SKM-1 treated with dmso at 0.1 percent for 144 hours (cell line): ENCODE measurements at regions not wholly inside any gene's neighbourhood (a gene's known extent, or its start where the extent isn't known, plus 50 kb on each side); places are given as distances from the start of the nearest gene placed in this dataset.

Experiments used
- DNase-seq: peaks from one replicate; lab custom pipeline; 2025; ENCODE audit not compliant: unreplicated experiment; lab: John Stamatoyannopoulos, UW

DNA sequence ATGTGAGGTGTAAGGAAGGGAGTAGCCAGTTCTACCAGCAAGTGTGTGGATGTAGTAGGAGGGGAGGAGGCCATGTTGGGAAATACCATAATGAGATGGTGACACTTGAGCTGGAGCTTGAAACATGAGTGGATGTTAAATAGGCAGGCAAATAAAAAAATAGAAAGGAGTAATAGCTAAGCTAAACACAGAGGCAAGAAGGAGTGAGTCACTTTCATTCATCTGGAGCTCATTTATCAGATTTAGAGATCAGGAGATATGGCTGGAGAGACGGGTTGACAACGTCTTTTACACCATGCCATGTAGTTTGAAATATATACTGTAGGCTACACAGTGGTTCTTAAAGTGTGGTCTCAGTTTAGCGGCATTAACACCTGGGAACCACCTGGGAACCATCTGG lies 390.5 kb downstream of the DIPK2A start:
- no peak for DNase-seq

DNA sequence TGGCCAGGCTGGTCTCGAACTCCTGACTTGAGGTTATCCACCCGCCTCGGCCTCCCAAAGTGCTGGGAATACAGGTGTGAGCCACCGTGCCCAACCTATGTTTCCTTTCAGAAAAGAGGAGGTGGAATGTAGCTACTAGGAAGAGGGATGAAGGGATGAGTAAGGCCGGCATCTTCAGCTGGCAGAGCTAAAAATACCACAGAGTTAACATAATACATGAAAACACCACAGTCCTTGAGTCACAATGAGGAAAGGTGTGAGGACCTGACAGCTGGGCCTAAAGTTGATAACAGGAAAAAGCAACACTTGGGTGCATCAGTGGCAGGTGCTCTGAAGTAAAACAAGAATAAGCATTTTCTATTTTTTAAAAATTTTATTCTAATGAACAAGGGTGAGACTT lies 392.2 kb downstream of the DIPK2A start:
- no peak for DNase-seq

DNA sequence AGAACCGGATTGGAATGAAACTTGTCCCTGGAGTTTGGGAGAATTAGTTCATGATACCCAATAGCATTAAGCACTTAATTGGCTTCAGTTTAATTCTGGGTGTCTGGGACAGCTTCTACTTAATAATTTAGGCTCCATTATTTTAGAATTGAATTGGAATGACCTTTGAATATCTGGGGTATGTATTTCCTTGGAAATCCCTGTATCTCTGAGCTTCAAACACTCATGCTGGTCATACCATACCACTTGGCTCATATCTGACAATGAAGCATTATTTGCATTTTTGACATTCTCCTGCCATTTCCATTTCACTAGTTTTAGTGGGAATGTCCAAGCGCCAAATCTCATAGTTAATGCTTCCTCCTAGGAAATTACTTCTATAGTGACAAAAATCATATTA lies 393.1 kb downstream of the DIPK2A start:
- DNase-seq: no peak

DNA sequence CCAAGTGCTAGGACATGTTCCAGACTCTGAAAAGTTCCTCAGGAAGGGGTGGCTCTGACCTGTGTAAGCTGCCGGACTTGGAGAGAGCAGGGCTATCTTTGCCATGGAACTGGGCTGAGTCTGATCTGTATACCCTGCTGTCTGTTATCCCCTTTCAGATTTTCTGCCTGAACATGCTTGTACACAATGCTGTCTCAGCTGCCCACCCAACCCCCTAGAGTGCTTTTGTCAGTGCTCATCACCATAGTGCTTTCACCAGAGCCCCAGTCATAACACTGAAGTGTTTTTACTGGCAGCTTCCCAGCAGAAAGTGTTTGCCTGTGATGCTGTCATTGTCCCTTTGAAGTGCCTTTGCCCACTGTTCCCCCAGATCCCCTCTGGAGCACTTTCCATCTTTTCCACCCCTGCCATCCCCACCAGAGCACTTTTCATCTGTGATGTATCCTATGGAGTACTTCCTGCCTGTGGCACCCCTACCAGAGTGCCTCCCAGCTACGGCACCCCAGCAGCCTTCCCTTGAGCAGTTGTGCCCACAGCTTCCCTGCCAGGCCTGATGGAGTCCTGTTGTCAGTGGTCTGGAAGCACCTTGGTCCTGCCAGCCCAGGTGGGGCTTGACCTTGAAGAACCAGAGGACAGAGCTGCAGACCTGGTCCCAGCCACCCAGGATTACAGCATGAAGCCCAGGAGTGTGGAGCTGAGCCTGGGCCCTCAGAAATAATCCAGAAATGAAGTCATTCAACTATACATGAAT lies 397.7 kb downstream of the DIPK2A start:
- DNase-seq: no peak

DNA sequence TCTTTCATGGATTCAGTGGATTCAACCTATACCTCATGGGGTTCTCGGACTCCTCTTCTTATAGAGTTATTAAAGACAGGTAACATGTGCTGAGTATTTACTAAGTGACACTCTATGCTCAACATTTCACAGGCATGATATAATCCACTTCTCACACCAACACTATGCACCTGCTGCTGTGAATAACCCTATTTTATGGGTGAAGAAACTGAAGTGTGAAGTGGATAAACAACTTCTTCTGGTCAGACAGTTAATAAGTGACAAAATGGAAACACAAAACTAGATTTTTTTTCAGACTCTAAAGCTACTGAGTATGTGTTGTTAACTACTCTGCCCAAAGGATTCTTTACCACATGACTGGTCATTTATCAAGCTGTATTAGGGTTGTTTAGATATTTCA lies 403.5 kb downstream of the DIPK2A start:
- no peak for DNase-seq

DNA sequence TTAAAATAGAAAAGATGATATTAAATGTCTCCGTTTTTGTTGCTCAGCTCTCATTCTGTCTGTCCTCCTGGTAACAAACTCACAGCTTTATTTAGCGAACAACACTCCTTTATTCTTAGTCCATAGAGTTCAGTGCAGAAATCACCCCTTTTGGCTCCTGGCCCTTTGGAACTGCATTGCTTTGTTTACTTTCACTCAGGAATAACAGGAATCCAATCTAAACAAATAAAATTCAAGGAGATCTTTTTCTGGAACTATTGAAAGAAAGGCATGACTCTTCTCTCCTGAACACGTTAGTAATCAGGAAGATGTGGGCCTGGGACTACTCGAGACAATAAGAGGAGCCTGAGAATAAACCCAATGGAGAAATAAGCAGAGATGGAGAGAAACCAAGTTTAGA lies 409.2 kb downstream of the DIPK2A start:
- DNase-seq: no peak

DNA sequence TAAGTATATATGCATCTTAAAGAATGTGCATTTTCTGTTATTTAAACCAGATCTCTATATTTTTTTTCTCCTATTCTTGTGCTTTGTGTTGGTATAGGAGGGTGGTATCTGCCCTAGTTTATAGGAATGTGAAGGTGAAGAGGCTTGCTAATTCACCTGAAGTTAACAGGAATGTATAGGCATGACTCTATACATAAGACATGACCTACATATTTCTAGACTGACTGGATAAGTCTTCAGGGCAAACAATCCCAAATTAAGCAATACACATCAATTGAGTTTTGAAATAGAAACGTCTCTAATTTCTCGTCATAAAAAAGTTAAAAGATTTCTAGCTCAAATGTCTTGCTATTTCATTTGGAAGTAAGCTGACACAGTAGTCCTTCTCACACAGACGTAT lies 410.0 kb downstream of the DIPK2A start:
- DNase-seq: no peak

DNA sequence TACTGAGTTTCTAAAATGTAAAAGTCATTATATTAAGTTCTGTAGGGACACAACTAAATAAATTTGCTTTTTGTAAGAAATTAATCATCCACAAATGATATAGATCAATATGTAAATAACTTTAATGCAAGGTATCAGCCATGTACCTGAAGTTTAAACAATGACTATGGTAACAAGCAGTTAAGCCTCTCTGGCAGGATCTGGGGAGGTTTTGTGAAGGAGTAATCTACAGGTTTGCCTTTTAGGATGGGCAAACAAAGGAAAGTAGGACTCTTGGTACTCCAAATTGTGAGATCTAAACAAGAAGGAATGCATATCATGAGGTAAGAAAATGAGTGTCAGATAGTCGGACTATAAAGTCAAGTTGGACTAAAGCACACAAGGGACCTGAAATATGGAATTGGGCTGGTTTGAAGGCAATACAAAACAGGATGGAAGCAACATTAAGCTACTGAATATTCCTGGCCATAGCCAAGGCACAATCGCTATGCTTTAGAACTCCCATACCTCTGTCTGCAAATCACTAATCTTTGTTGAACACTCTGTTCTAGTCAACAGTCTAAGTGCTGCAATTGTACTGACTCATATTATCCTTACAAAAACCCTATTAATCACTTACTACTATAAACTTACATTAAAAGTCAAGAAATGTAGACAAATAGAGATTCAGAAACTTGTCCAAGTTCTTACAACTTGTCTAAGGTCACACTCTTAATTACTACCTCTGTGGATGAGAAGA lies 412.8 kb downstream of the DIPK2A start:
- DNase-seq: no peak

DNA sequence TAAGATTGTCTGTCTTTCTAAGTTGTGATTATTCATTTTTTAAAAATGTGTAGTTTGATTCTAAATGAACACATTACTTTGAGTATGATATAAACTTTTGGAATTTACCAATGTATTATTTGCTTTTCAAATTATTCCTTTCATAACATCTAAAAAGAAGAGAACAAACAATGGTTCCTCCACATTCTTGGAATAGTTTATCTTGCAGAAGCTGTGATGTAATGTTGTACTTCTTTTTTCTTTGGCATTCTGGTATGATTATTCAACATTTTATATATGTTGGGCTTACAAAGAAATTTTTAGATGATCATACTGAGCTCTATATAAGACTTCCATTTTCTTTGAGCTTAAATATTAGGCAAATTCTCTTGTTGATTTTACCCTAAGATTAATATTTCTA lies 419.2 kb downstream of the DIPK2A start:
- no peak for DNase-seq

DNA sequence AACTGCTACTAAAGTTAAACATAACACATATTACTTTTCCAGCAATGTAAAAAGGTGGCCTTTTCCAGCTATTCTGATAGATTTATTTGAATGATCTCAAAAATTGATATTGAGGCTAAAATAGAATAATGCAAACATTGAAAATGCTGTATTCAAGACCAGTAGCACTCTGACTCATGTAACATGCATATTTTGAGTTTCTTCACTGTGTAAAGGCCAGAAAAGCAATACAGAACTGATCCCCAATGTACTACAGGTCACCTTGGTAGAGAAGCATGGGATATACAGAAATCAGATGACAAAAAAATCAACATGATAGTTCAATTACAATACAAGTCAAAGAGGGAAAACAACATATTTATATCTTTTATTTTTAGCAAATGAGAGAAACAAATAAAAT lies 419.6 kb downstream of the DIPK2A start:
- DNase-seq: no peak

DNA sequence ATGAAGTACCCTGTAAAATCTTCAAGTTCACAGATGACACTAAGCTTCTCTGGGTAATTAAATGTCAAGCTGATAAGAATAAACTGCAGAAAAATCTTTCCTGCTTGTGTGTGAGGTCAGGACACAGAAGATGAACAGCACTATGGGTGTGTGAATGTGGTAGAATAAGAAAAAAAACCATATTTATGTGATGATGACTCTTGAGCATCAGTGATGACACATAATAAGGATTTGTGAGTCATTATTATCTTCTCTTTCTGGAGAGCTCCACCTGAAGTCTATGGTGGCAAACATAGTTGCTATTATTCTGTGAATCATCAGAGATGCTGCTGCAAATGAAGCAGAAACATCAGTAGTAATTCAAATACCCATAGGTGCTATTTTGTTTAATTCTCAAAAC lies 422.4 kb downstream of the DIPK2A start:
- DNase-seq: no peak

DNA sequence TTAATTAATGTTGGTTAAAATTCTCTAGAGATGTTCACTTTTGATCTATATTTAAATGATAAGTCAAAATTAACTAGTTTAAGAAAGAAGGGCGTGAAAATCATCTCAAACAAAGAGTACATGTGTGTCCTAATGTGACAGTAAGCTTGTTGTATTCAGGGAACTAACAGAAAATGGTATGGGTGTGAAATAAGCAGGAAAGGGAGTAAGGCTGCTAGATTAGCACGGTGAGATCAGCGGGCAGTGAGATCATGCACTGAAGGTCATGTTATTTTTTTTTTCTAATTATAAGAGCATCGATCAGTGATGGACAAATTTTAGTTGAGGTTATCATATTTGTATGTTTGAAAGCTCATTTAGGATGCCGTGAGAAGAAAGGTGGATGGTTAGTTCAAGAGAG lies 430.8 kb downstream of the DIPK2A start:
- no peak for DNase-seq

DNA sequence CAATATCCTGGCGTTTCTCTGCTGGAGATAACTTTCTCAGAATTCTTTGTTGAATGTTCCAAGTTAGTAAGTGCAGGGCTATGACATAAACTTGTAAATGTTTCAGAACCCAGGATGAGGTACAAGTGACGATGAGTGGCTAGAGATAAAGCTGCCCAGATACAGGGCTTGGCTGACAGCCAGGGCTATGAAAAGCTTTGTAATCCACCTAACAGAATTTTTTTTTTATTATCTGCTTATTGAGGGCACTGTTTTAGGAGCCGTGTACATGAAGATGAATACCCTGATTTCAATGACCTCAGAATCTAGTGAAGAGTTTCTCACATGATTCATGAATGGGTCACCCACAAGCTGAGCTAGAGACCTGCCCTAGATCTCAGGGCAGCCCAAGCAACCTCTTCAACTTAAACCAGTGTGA lies 431.4 kb downstream of the DIPK2A start:
- no peak for DNase-seq

DNA sequence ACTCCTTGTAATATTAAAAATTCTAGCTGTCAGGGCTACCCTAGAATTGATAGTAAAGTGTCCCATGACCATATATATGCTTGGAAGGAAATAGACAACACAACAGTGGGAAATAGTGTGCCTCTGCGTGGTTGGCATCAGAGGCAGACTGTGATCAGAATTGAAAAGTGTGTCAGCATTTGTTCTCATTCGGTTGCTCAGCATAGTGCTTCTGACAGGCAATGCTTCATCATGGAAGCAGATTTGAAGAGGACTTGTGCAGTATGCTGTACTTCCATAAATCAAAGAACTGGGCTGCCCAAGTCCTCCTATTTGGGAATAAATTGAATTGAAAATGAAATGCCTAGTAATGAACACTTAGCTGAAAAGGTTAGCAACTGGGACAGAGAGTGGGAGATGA lies 435.7 kb downstream of the DIPK2A start:
- DNase-seq: no peak

DNA sequence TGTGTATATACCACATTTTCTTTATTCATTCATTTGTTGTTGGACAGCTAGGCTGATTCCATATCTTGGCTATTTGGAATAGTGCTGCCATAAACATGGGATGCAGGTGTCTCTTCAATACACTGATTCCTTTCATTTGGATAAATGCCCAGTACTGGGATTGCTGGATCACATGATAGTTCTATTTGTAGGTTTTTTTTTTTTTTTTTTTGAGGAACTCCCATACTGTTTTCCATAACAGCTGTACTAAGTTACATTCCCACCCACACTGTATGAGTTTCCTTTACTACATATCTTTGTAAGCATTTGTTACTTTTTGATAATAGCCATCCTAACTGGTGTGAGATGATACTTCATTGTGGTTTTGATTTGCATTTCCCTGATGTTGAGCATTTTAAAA lies 437.7 kb downstream of the DIPK2A start:
- DNase-seq: no peak

DNA sequence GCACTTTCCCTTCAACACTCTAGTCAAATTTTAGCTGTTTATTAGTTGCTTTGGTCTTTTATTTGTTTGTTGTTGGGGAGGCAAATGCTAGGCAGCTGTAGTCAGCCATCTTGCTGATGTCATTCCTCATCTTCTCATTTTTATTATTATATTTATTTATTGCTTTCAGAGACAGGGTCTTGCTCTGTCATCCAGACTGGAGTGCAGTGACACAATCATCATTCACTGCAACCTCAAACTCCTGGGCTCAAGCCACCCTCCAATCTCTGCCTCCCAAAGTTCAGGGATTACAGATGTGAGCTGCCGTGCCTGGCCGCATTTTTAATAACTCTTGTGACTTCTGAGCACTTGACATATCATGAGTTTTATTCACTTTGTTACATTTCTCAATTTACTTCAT lies 441.4 kb downstream of the DIPK2A start:
- DNase-seq: no peak

DNA sequence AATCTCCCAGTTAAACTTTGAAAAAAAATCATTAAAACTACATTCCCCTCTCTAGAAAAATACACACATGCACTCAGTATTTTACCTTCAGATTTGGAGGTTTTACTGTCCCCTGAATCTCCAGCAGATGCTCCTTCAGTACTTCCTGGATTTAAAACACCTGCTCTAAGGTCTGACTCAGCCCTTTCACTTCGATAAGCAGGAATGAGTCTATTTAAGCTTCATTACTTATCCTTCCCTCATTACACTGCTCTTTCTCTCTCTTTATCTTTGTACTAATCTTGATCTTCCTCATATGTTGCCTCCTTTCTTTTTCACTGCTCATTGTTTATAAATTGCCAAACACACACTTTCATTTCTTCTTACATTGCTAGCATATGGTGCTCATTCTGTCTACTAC lies 443.9 kb downstream of the DIPK2A start:
- DNase-seq: no peak

DNA sequence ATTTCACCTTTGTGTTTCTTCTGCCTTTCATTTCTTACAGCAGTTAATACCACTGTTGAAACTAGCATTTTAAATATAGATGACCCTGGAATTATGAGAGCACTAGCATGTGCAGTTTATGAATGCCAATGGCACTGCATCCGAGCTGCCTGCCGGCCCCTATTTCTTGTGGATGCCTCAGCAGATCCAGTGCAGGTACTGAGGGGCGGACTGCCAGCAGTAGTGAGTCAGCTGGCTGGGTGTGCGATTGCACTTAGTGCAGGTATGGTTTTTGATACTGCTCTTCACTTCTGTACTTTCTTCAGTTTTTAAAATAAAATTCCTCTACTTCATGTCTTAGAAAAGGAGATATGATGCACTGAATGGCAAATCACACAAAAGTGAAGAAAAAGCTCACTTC lies 453.0 kb downstream of the DIPK2A start:
- no peak for DNase-seq

DNA sequence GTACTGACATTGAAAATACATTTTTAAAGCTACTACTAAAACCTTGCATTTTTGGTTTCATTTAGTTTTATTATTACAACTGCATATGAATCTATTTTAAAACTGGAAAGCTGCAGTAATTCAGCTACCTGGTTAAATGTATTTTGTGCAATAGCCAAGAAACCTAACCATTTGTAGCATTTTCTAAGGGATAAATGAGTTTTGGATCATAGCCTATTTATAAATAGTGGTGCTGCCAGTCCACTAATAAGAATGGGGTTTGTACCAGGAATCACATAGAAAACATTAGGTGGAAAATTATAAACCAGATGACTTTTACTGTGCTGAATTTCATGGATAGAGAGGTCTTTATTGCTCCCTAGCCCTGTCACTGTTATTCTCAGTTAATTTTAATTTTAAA lies 454.7 kb downstream of the DIPK2A start:
- DNase-seq: no peak

DNA sequence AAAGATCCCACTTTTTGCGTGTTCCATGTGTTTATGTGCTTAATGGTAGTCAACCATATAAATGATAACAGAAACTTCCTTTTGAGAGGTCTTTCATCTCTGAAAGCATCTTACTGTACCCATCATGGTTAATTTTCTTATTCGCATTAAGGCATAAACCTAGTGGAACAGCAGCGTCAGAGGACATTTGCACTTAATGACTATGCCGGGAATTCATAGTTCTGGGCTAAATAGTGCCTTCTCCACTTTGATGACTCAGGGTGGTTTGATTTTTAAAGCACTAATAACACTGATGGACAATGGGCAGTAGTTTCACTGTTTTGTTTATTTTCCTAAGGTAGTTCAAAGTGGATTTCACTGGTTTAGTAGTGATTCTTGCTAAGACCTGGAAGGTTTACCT lies 455.3 kb downstream of the DIPK2A start:
- DNase-seq: no peak

DNA sequence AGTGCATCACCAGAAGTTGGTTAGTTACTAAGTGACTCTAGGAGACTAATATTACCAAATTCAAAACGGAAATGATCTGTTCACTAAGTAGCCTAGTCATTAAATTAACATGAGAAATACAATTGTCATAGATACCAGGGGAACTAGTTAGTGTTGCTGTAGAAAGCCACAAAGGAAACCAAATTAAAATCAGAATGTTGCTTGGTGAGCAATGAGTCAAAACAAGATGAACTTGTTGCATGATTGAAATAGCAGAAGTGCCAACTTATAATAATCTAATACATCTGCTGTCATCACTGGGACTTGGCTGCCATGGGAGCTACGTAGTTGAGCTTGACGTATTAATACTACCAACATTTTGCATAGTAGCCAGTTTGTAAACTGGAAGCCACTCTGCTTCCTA lies 458.1 kb downstream of the DIPK2A start:
- no peak for DNase-seq

DNA sequence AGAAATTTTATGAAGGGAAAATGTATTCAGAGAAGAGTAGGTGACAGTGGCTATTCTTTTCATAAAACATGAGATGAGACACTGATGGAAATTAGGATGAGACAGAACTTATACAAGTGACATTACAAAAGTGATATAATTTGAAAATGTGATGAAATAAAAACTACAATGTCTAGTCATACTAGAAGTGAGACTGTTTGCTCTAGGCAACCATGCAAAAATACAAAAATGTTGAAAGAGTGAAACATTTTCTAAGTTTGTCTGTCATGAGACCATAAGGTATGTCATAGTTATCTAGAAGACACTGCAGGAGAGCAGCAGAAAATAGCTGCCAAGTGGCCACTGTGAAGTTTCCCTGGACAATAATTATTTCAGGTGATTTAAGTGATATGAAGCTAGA lies 459.5 kb downstream of the DIPK2A start:
- DNase-seq: no peak

DNA sequence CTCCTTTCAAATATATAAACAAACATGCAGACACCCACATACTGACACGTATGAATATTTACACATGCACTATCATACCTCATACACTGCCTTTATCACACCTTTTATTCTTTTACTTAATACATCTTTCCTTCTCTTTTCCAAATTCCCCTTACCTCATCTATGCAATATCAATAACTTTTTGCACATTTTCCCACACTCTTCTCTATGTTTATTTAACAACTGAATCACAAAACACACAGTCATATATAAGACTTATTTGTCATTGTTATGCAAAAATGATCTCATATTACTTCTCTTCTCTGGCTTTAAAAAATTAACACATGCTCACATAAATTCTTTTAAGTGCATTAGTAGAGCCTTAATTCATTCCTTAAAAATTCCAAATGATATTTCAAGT lies 461.4 kb downstream of the DIPK2A start:
- no peak for DNase-seq
